ENCODE measurements at regions not wholly inside any gene's neighbourhood (a gene's known extent, or its start where the extent isn't known, plus 50 kb on each side); places are given as distances from the start of the nearest gene placed in this dataset.

DNA sequence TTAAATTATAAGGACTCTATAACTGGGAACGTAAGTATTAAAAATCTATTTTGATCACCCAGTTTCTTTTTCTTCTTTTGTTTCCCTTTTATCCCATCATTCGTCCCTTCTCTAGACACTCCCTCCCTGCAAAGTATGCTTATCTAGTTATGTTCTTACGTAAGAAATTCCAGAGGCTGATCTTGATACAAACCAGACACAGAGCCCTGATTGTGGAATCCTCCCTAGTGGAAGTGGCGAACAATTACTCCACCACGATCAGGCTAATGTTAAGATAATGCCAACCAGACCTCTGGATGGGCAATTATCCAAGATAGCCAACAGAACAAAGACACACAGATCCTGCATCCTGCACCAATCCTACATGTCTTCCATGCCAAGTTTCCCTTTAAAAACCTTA lies 1557.4 kb downstream of the PLA2G4A start:
- intact Hi-C loops (cut with micrococcal nuclease): no loop called here
- Histone ChIP-seq H3K27me3 (ENCODE audit: low read depth) (no peaks in the 10 kb centered on the region), H3K27ac (replicated peaks) (no peak overlapping the region), H3K36me3 (no peaks in the 10 kb centered on the region), H3K4me1 (no peaks in the 10 kb centered on the region), H3K9me3 (replicated peaks) (peaks cover 6% of the 10 kb centered on the region), H3K4me3 (no peak overlapping the region)
- DNase-seq: no peak
- TF ChIP-seq, protein P1, sequence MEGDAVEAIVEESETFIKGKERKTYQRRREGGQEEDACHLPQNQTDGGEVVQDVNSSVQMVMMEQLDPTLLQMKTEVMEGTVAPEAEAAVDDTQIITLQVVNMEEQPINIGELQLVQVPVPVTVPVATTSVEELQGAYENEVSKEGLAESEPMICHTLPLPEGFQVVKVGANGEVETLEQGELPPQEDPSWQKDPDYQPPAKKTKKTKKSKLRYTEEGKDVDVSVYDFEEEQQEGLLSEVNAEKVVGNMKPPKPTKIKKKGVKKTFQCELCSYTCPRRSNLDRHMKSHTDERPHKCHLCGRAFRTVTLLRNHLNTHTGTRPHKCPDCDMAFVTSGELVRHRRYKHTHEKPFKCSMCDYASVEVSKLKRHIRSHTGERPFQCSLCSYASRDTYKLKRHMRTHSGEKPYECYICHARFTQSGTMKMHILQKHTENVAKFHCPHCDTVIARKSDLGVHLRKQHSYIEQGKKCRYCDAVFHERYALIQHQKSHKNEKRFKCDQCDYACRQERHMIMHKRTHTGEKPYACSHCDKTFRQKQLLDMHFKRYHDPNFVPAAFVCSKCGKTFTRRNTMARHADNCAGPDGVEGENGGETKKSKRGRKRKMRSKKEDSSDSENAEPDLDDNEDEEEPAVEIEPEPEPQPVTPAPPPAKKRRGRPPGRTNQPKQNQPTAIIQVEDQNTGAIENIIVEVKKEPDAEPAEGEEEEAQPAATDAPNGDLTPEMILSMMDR (IDR thresholded peaks at IDR 0.05; ENCODE audit: borderline replicate concordance): no peak

DNA sequence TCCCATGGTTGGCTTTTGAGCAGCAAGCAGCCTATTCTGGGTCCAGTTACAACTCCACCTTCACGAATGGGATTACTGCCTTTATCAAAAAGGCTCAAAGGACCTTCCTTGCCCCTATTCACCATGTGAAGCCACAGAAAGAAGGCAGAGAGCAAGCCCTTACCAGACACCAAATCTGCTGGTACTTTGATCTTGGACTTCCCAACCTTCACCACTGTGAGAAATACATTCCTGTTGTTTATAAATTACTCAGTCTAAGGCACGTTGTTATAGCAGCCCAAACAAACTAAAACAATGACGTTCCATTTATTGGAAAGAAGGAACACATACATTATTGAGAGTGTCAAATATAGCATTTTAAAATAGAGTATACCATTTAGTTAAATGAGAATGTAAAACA lies 1557.9 kb downstream of the PLA2G4A start:
- no peak overlapping the region for H3K27ac ChIP-seq (replicated peaks)
- H3K4me1 ChIP-seq: no peaks in the 10 kb centered on the region
- no peak for DNase-seq
- peaks cover 8% of the 10 kb centered on the region for H3K9me3 ChIP-seq (replicated peaks)
- H3K36me3 ChIP-seq: no peaks in the 10 kb centered on the region
- TF ChIP-seq, protein P1 (IDR thresholded peaks at IDR 0.05; ENCODE audit: borderline replicate concordance): no peak
- no peak overlapping the region for H3K4me3 ChIP-seq
- no peaks in the 10 kb centered on the region for H3K27me3 ChIP-seq (ENCODE audit: low read depth)
- intact Hi-C loops (cut with micrococcal nuclease): no loop called here

DNA sequence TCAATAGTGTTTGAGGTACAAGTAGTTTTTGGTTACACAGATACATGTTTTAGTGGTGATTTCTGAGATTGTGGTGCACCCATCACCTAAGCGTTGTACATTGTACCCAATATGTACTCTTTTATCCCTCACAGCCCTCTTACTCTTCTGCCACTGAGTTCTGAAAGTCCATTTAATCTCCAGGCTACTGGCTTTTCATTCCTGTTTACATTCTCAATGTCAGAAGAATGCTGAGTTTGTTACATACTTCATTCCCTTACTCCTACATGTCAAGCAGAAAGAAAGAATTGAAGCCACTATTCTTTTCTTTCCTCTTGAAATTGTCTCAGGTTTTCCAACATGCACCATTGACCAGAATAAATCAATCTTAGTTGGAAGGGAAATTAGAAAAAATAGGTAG lies 1565.9 kb downstream of the PLA2G4A start:
- Histone ChIP-seq H3K9me3 (replicated peaks) (peaks cover 14% of the 10 kb centered on the region), H3K4me3 (no peak overlapping the region), H3K4me1 (no peaks in the 10 kb centered on the region), H3K27ac (replicated peaks) (no peak overlapping the region), H3K27me3 (ENCODE audit: low read depth) (no peaks in the 10 kb centered on the region), H3K36me3 (no peaks in the 10 kb centered on the region)
- TF ChIP-seq, protein P1 (IDR thresholded peaks at IDR 0.05; ENCODE audit: borderline replicate concordance): no peak
- intact Hi-C loops (cut with micrococcal nuclease): no loop called here
- no peak for DNase-seq

DNA sequence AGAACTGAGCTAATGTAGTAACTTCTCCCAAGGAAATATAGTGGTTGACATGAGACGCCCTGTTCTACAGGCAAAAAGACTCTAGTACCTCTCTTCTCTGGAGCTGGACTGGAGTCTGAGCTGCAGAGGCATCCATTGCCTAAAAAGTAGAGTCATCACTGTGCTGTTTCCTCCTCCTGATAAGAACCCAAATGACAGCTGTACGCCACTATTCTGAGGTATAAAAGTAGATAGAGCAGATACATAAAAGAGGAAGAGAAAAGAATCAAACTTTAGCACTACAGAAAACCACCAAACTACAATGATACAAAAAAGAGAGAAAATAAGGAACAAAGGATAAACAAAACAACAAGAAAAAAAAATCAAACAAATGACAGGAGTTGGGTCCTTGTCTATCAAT lies 1568.8 kb downstream of the PLA2G4A start:
- Histone ChIP-seq H3K27me3 (ENCODE audit: low read depth) (no peaks in the 10 kb centered on the region), H3K27ac (replicated peaks) (no peak overlapping the region), H3K4me1 (no peaks in the 10 kb centered on the region), H3K36me3 (no peaks in the 10 kb centered on the region), H3K4me3 (no peak overlapping the region), H3K9me3 (replicated peaks) (peaks cover 19% of the 10 kb centered on the region)
- no peak for DNase-seq
- TF ChIP-seq, protein P1 (IDR thresholded peaks at IDR 0.05; ENCODE audit: borderline replicate concordance): no peak
- intact Hi-C loops (cut with micrococcal nuclease): no loop called here

DNA sequence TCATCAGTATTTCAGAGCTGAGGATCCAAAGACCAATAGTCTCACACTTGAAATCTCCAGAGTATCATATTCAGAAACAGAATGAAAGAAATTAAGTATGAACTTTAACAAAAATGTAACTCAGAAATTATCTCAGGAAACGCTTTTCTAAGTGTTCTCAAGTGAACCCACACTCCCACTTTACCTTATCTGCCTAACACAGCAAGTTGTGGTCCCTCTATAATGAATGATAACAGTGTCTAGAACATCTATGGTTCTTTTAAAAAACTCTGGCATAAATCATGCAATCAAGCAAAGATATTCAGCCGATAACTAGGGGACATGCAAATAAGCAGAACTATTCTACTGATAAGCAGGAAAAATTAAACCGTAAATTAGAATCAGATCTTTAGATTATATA lies 1574.2 kb downstream of the PLA2G4A start:
- TF ChIP-seq, protein P1 (IDR thresholded peaks at IDR 0.05; ENCODE audit: borderline replicate concordance): no peak
- peaks cover 23% of the 10 kb centered on the region for H3K9me3 ChIP-seq (replicated peaks)
- no peaks in the 10 kb centered on the region for H3K36me3 ChIP-seq
- H3K27me3 ChIP-seq (ENCODE audit: low read depth): no peaks in the 10 kb centered on the region
- no peak overlapping the region for H3K27ac ChIP-seq (replicated peaks)
- H3K4me1 ChIP-seq: no peaks in the 10 kb centered on the region
- DNase-seq: no peak
- intact Hi-C loops (cut with micrococcal nuclease): no loop called here
- no peak overlapping the region for H3K4me3 ChIP-seq

DNA sequence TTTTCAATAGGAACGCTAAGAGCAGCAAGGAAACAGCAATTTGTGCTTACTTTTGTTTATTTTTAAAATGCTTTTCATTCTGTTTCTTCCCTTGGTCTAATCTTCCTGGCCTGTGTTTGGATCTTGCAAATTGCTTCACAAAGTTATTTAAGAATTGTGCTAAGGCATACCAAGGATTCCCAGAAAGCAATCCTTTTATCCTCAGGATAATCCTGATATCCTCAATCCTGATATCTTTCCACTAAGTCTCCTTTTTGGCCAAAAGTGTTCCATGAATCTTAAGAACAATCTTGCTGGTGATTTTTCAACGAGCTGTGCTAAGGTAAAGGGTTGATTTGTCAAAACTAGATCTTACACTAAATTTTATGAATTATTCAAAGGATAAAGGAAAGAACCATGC lies 1577.9 kb downstream of the PLA2G4A start:
- H3K4me1 ChIP-seq: no peaks in the 10 kb centered on the region
- TF ChIP-seq, protein P1 (IDR thresholded peaks at IDR 0.05; ENCODE audit: borderline replicate concordance): no peak
- H3K36me3 ChIP-seq: no peaks in the 10 kb centered on the region
- no peak for DNase-seq
- intact Hi-C loops (cut with micrococcal nuclease): no loop called here
- no peak overlapping the region for H3K27ac ChIP-seq (replicated peaks)
- H3K27me3 ChIP-seq (ENCODE audit: low read depth): no peaks in the 10 kb centered on the region
- H3K9me3 ChIP-seq (replicated peaks): peaks cover 4% of the 10 kb centered on the region
- no peak overlapping the region for H3K4me3 ChIP-seq
